HEK293 (cell line): ENCODE measurements at regions not wholly inside any gene's neighbourhood (a gene's known extent, or its start where the extent isn't known, plus 50 kb on each side); places are given as distances from the start of the nearest gene placed in this dataset.
"Not testable (repeated sequence)": the region's sequence is repeated elsewhere in the genome, so short reads cannot be mapped to it uniquely, and the experiment has no call there.

Source experiments
- CTCF ChIA-PET: fragments of 350-600 bp; formaldehyde crosslinking; extraction: SDS; loops from one replicate; lab custom pipeline; 2021; ENCODE audit warnings: antibody characterized with exemption; lab: Yijun Ruan, JAX
- POLR2A ChIA-PET: fragments of 300-600 bp; formaldehyde crosslinking; extraction: SDS; loops from one replicate; lab custom pipeline; 2020; ENCODE audit warnings: antibody characterized with exemption, inconsistent platforms; lab: Yijun Ruan, JAX
- H3K27ac ChIP-seq: fragments of 200-500 bp; sonication (Bioruptor generic); 2 replicates; pipeline ENCODE4 v1.5.1; 2014; ENCODE audit warnings: low read depth, low read length, control low read depth, inconsistent platforms; ENCODE audit errors: extremely low read depth
- H3K36me3 ChIP-seq, 2 experiments: fragments of 200-500 bp in 1 of 2; sonication (Bioruptor generic) in 1 of 2; 1 replicate in 1 of 2; 2 replicates in 1 of 2; pipeline ENCODE4 v1.5.1; 2014 to 2017; ENCODE audit warnings: inconsistent platforms in 2 of 2, low read length in 2 of 2; ENCODE audit not compliant: control insufficient read depth in 2 of 2, insufficient read depth in 1 of 2
- H3K4me1 ChIP-seq: fragments of 200-500 bp; sonication (Bioruptor generic); 2 replicates; pipeline ENCODE4 v1.5.1; 2014; ENCODE audit warnings: mild to moderate bottlenecking, low read length, inconsistent platforms; ENCODE audit not compliant: control insufficient read depth, insufficient read depth
- H3K4me3 ChIP-seq: 2 replicates; pipeline ENCODE4 v1.5.1; 2011; ENCODE audit warnings: low read depth, mild to moderate bottlenecking, control low read depth, low read length, moderate library complexity
- H3K9me3 ChIP-seq: fragments of 200-500 bp; sonication (Bioruptor generic); 2 replicates; pipeline ENCODE4 v1.5.1; 2014; ENCODE audit warnings: low read depth, low read length, inconsistent platforms; ENCODE audit not compliant: control insufficient read depth, insufficient read depth
- GLIS1 ChIP-seq: fragments of 450-650 bp; formaldehyde crosslinking; IDR thresholded peaks from 2 replicates; pipeline ENCODE4 v1.5.1; 2016; ENCODE audit warnings: missing biosample characterization, missing genetic modification characterization
- HIC1 ChIP-seq: fragments of 450-650 bp; formaldehyde crosslinking; IDR thresholded peaks from 2 replicates; pipeline ENCODE4 v1.5.1; 2016; ENCODE audit warnings: missing biosample characterization, missing genetic modification characterization
- HOXA7 ChIP-seq: sonication (generic); formaldehyde crosslinking; IDR thresholded peaks from 2 replicates; pipeline ENCODE4 v1.8.1; 2022; ENCODE audit warnings: missing genetic modification reagents, borderline replicate concordance
- MEIS1 ChIP-seq: sonication (generic); formaldehyde crosslinking; IDR thresholded peaks from 2 replicates; pipeline ENCODE4 v1.8.1; 2022; ENCODE audit warnings: missing genetic modification reagents, mild to moderate bottlenecking, borderline replicate concordance
- SALL2 ChIP-seq: fragments of 450-650 bp; formaldehyde crosslinking; IDR thresholded peaks from 2 replicates; pipeline ENCODE4 v1.5.0; 2017; ENCODE audit warnings: missing biosample characterization, mild to moderate bottlenecking, missing genetic modification characterization, borderline replicate concordance
- SETDB1 ChIP-seq: IDR thresholded peaks from one replicate; pipeline ENCODE4 v1.6.1; 2017; ENCODE audit warnings: mild to moderate bottlenecking, low read length, moderate library complexity, mixed read lengths; ENCODE audit not compliant: insufficient read length
- SP7 ChIP-seq: fragments of 450-650 bp; formaldehyde crosslinking; IDR thresholded peaks from 2 replicates; pipeline ENCODE4 v1.5.1; 2016; ENCODE audit warnings: missing biosample characterization, missing genetic modification characterization
- TCF7L2 ChIP-seq: IDR thresholded peaks from 2 replicates; pipeline ENCODE4 v1.6.1; 2011; ENCODE audit warnings: low read depth, mild to moderate bottlenecking, inconsistent platforms, low read length, moderate library complexity, borderline replicate concordance
- ZBTB8A ChIP-seq: fragments of 450-650 bp; formaldehyde crosslinking; IDR thresholded peaks from 2 replicates; pipeline ENCODE4 v1.5.1; 2016; ENCODE audit warnings: missing biosample characterization, missing genetic modification characterization
- ZEB2 ChIP-seq: fragments of 450-650 bp; formaldehyde crosslinking; IDR thresholded peaks from 2 replicates; pipeline ENCODE4 v1.5.1; 2016; ENCODE audit warnings: missing biosample characterization, missing genetic modification characterization
- ZFHX2 ChIP-seq: fragments of 450-650 bp; formaldehyde crosslinking; conservative IDR thresholded peaks from 2 replicates; pipeline ENCODE4 v1.5.1; 2016; ENCODE audit warnings: missing biosample characterization, missing genetic modification characterization
- ZFP69B ChIP-seq: fragments of 450-650 bp; formaldehyde crosslinking; IDR thresholded peaks from 2 replicates; pipeline ENCODE4 v1.5.1; 2016; ENCODE audit warnings: missing biosample characterization, missing genetic modification characterization
- ZNF132 ChIP-seq: fragments of 450-650 bp; formaldehyde crosslinking; IDR thresholded peaks from 2 replicates; pipeline ENCODE4 v1.5.1; 2017; ENCODE audit warnings: missing biosample characterization, missing genetic modification characterization, borderline replicate concordance
- ZNF133 ChIP-seq: fragments of 450-650 bp; formaldehyde crosslinking; IDR thresholded peaks from 2 replicates; pipeline ENCODE4 v1.5.1; 2016; ENCODE audit warnings: missing biosample characterization, missing genetic modification characterization
- ZNF148 ChIP-seq: fragments of 450-650 bp; formaldehyde crosslinking; IDR thresholded peaks from 2 replicates; pipeline ENCODE4 v1.5.0; 2017; ENCODE audit warnings: missing biosample characterization, missing genetic modification characterization, borderline replicate concordance
- ZNF2 ChIP-seq: fragments of 450-650 bp; formaldehyde crosslinking; IDR thresholded peaks from 2 replicates; pipeline ENCODE4 v1.5.1; 2016; ENCODE audit warnings: missing biosample characterization, missing genetic modification characterization
- ZNF211 ChIP-seq: fragments of 450-650 bp; formaldehyde crosslinking; IDR thresholded peaks from 2 replicates; pipeline ENCODE4 v1.5.1; 2016; ENCODE audit warnings: low read depth, missing biosample characterization, missing genetic modification characterization
- ZNF416 ChIP-seq: fragments of 450-650 bp; formaldehyde crosslinking; IDR thresholded peaks from 2 replicates; pipeline ENCODE4 v1.5.1; 2016; ENCODE audit warnings: missing biosample characterization, missing genetic modification characterization
- ZNF426 ChIP-seq: fragments of 450-650 bp; formaldehyde crosslinking; IDR thresholded peaks from 2 replicates; pipeline ENCODE4 v1.5.1; 2017; ENCODE audit warnings: missing biosample characterization, missing genetic modification characterization, mild to moderate bottlenecking, inconsistent platforms, moderate library complexity
- ZNF510 ChIP-seq: fragments of 450-650 bp; formaldehyde crosslinking; IDR thresholded peaks from 2 replicates; pipeline ENCODE4 v1.5.1; 2018; ENCODE audit warnings: mild to moderate bottlenecking, missing genetic modification characterization, missing biosample characterization; ENCODE audit not compliant: insufficient replicate concordance
- ZNF529 ChIP-seq: fragments of 450-650 bp; formaldehyde crosslinking; IDR thresholded peaks from 2 replicates; pipeline ENCODE4 v1.5.1; 2017; ENCODE audit warnings: missing genetic modification characterization, missing biosample characterization; ENCODE audit not compliant: insufficient replicate concordance
- ZNF530 ChIP-seq: fragments of 450-650 bp; formaldehyde crosslinking; IDR thresholded peaks from 2 replicates; pipeline ENCODE4 v1.5.1; 2016; ENCODE audit warnings: low read depth, missing biosample characterization, missing genetic modification characterization
- ZNF585B ChIP-seq: fragments of 450-650 bp; formaldehyde crosslinking; IDR thresholded peaks from 2 replicates; pipeline ENCODE4 v1.5.1; 2016; ENCODE audit warnings: missing biosample characterization, missing genetic modification characterization
- ZNF623 ChIP-seq: fragments of 450-650 bp; formaldehyde crosslinking; IDR thresholded peaks from 2 replicates; pipeline ENCODE4 v1.5.1; 2016; ENCODE audit warnings: missing biosample characterization, missing genetic modification characterization
- ZNF654 ChIP-seq: fragments of 450-650 bp; formaldehyde crosslinking; IDR thresholded peaks from 2 replicates; pipeline ENCODE4 v1.5.1; 2016; ENCODE audit warnings: low read depth, missing biosample characterization, missing genetic modification characterization
- ZNF658 ChIP-seq: fragments of 450-650 bp; formaldehyde crosslinking; IDR thresholded peaks from 2 replicates; pipeline ENCODE4; 2016; ENCODE audit warnings: missing biosample characterization, missing genetic modification characterization
- ZNF670 ChIP-seq: fragments of 450-650 bp; formaldehyde crosslinking; IDR thresholded peaks from 2 replicates; pipeline ENCODE4 v1.5.1; 2016; ENCODE audit warnings: missing biosample characterization, missing genetic modification characterization, low read depth
- ZNF677 ChIP-seq: fragments of 450-650 bp; IDR thresholded peaks from 2 replicates; pipeline ENCODE4 v1.5.0; 2018; ENCODE audit warnings: missing biosample characterization, mild to moderate bottlenecking, missing genetic modification characterization, moderate library complexity
- ZNF747 ChIP-seq: fragments of 450-650 bp; formaldehyde crosslinking; IDR thresholded peaks from 2 replicates; pipeline ENCODE4 v1.5.1; 2016; ENCODE audit warnings: missing biosample characterization, missing genetic modification characterization
- ZNF777 ChIP-seq: fragments of 450-650 bp; formaldehyde crosslinking; IDR thresholded peaks from 2 replicates; pipeline ENCODE4 v1.5.1; 2017; ENCODE audit warnings: missing biosample characterization, missing genetic modification characterization, borderline replicate concordance

DNA sequence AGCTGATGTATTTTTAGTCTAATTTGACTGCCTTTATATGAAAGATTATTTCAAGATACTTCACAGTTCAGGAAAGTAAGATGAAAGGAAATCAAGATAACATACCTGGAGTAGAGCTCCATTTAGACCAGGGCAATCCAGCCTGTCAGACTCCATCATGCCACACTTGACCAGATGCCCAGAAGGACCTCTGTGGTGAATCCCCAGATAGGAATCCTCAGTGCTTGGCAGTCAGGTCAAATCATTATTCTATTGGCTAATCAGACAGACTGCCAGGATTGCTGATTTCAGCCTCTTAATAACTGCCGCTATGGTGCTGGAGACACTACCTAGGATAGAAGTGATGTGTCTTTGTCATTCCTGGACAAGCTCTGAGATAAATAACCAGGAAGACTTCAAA is 404.2 kb downstream of the STK39 start:
- no peak overlapping the region for H3K4me3 ChIP-seq
- POLR2A ChIA-PET, result no interaction called here
- CTCF ChIA-PET, result interaction anchor here (0.8 kb wide), 3 partner anchors 10 to 20 kb away, joined by 3 read pairs; no protein-coding TSS in a partner anchor
- no peaks in the 10 kb centered on the region for H3K9me3 ChIP-seq
- no peaks in the 10 kb centered on the region for H3K4me1 ChIP-seq
- no peak overlapping the region for H3K27ac ChIP-seq
- no peaks in the 10 kb centered on the region for H3K36me3 ChIP-seq
- no peak for TF ChIP-seq ZEB2
- TF ChIP-seq ZNF585B, result no peak
- TF ChIP-seq TCF7L2, result no peak
- no peak for TF ChIP-seq GLIS1 (tag by site-specific recombination)
- no peak for TF ChIP-seq ZNF658
- TF ChIP-seq SP7 (tag by site-specific recombination), result no peak
- no peak for TF ChIP-seq ZNF623 (tag by site-specific recombination)
- no peak for TF ChIP-seq SETDB1
- no peak for TF ChIP-seq SALL2
- no peak for TF ChIP-seq ZFHX2 (tag by site-specific recombination)
- no peak for TF ChIP-seq ZNF211 (tag by site-specific recombination)
- TF ChIP-seq ZNF529, result no peak
- TF ChIP-seq ZNF670, result no peak
- no peak for TF ChIP-seq HIC1 (tag by site-specific recombination)
- no peak for TF ChIP-seq ZNF530 (tag by site-specific recombination)
- TF ChIP-seq ZNF654, result no peak
- TF ChIP-seq ZBTB8A (tag by site-specific recombination), result no peak
- TF ChIP-seq, all 188 proteins: peak for 0

GRCh38 chr2:167842047-167842446 is 405.3 kb downstream of the STK39 start:
- no peaks in the 10 kb centered on the region for H3K4me1 ChIP-seq
- no peak for TF ChIP-seq ZNF747 (tag by site-specific recombination)
- no peak for TF ChIP-seq ZNF510 (tag by site-specific recombination)
- no peak for TF ChIP-seq HOXA7 (CRISPR knock-in tag)
- no peak for TF ChIP-seq ZNF2 (tag by site-specific recombination)
- no peak for TF ChIP-seq MEIS1
- TF ChIP-seq ZNF148, result no peak
- no peak for TF ChIP-seq ZNF416 (tag by site-specific recombination)
- no peak for TF ChIP-seq ZNF426 (tag by site-specific recombination)
- TF ChIP-seq ZNF133 (tag by site-specific recombination), result no peak
- TF ChIP-seq ZNF677, result no peak
- TF ChIP-seq ZNF777 (tag by site-specific recombination), result no peak
- TF ChIP-seq ZFP69B (tag by site-specific recombination), result no peak
- no peak for TF ChIP-seq ZNF132 (tag by site-specific recombination)
- TF ChIP-seq, all 188 proteins: peak for 0
- ChIA-PET CTCF (no interaction called here), POLR2A (interaction anchor here (0.5 kb wide), 1 partner anchor 651 kb away, joined by 5 read pairs; no protein-coding TSS in a partner anchor)
- H3K27ac ChIP-seq, result no peak overlapping the region
- no peaks in the 10 kb centered on the region for H3K9me3 ChIP-seq
- H3K4me3 ChIP-seq, result no peak overlapping the region
- H3K36me3 ChIP-seq, result no peaks in the 10 kb centered on the region

DNA sequence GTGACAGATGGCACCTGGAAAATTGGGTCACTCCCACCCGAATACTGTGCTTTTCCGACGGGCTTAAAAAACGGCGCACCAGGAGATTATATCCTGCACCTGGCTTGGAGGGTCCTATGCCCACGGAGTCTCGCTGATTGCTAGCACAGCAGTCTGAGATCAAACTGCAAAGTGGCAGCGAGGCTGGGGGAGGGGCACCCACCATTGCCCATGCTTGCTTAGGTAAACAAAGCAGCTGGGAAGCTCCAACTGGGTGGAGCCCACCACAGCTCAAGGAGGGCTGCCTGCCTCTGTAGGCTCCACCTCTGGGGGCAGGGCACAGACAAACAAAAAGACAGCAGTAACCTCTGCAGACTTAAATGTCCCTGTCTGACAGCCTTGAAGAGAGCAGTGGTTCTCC is 412.1 kb downstream of the STK39 start:
- H3K4me1 ChIP-seq, H3K4me3 ChIP-seq, H3K36me3 ChIP-seq, H3K9me3 ChIP-seq, H3K27ac ChIP-seq, POLR2A ChIA-PET, CTCF ChIA-PET: not testable (repeated sequence)
